ENCODE measurements at regions not wholly inside any gene's neighbourhood (a gene's known extent, or its start where the extent isn't known, plus 50 kb on each side); places are given as distances from the start of the nearest gene placed in this dataset.

- no peak for TF ChIP-seq CTCF (IDR thresholded peaks at IDR 0.05; ENCODE audit: low read length)
- TF ChIP-seq EZH2 (IDR thresholded peaks at IDR 0.05; ENCODE audit: borderline replicate concordance, low read length), result no peak
These were observed 622.6 kb upstream of the PTCHD4 start for GRCh38 chr6:48733581-48733980.

All from OCI-LY1 (cell line).